ENCODE measurements at regions not wholly inside any gene's neighbourhood (a gene's known extent, or its start where the extent isn't known, plus 50 kb on each side); places are given as distances from the start of the nearest gene placed in this dataset.

DNA sequence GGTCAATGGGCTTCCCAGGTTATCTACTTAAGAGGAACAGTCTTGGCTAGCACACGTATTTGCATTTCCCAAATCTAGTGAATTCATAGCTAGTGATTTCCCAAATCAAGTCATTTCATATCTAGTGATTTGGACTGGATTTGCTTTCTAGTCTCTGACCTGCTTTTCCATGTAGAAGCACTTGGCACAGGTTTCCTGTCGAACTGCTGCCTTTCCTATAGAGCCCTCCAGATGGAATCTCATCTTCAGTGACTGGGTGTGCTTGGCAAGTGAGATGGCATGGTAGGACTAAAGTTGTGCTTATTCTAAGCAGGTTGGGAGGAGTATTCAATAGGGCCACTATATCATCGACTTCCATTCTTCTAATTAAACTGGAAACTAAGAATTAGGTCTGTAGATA, 94.7 kb downstream of the CCNG2 start (continued):
- TF ChIP-seq, protein P1, sequence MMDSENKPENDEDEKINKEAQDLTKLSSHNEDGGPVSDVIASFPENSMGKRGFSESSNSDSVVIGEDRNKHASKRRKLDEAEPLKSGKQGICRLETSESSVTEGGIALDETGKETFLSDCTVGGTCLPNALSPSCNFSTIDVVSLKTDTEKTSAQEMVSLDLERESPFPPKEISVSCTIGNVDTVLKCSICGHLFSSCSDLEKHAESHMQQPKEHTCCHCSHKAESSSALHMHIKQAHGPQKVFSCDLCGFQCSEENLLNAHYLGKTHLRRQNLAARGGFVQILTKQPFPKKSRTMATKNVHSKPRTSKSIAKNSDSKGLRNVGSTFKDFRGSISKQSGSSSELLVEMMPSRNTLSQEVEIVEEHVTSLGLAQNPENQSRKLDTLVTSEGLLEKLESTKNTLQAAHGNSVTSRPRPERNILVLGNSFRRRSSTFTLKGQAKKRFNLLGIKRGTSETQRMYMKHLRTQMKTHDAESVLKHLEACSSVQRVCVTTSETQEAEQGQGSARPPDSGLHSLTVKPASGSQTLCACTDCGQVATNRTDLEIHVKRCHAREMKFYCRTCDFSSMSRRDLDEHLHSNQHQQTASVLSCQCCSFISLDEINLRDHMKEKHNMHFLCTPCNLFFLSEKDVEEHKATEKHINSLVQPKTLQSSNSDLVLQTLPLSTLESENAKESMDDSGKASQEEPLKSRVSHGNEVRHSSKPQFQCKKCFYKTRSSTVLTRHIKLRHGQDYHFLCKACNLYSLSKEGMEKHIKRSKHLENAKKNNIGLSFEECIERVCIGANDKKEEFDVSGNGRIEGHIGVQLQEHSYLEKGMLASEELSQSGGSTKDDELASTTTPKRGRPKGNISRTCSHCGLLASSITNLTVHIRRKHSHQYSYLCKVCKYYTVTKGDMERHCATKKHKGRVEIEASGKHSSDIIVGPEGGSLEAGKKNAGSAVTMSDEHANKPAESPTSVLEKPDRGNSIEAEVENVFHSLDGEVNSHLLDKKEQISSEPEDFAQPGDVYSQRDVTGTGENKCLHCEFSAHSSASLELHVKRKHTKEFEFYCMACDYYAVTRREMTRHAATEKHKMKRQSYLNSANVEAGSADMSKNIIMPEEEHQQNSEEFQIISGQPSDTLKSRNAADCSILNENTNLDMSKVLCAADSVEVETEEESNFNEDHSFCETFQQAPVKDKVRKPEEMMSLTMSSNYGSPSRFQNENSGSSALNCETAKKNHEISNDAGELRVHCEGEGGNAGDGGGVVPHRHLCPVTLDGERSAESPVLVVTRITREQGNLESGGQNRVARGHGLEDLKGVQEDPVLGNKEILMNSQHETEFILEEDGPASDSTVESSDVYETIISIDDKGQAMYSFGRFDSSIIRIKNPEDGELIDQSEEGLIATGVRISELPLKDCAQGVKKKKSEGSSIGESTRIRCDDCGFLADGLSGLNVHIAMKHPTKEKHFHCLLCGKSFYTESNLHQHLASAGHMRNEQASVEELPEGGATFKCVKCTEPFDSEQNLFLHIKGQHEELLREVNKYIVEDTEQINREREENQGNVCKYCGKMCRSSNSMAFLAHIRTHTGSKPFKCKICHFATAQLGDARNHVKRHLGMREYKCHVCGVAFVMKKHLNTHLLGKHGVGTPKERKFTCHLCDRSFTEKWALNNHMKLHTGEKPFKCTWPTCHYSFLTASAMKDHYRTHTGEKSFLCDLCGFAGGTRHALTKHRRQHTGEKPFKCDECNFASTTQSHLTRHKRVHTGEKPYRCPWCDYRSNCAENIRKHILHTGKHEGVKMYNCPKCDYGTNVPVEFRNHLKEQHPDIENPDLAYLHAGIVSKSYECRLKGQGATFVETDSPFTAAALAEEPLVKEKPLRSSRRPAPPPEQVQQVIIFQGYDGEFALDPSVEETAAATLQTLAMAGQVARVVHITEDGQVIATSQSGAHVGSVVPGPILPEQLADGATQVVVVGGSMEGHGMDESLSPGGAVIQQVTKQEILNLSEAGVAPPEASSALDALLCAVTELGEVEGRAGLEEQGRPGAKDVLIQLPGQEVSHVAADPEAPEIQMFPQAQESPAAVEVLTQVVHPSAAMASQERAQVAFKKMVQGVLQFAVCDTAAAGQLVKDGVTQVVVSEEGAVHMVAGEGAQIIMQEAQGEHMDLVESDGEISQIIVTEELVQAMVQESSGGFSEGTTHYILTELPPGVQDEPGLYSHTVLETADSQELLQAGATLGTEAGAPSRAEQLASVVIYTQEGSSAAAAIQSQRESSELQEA (CRISPR knock-in tag; IDR thresholded peaks at IDR 0.05; ENCODE audit: not compliant biosample characterization): no peak
- TF ChIP-seq ZNF230 (CRISPR knock-in tag; IDR thresholded peaks at IDR 0.05): no peak
- TF ChIP-seq, protein P2, sequence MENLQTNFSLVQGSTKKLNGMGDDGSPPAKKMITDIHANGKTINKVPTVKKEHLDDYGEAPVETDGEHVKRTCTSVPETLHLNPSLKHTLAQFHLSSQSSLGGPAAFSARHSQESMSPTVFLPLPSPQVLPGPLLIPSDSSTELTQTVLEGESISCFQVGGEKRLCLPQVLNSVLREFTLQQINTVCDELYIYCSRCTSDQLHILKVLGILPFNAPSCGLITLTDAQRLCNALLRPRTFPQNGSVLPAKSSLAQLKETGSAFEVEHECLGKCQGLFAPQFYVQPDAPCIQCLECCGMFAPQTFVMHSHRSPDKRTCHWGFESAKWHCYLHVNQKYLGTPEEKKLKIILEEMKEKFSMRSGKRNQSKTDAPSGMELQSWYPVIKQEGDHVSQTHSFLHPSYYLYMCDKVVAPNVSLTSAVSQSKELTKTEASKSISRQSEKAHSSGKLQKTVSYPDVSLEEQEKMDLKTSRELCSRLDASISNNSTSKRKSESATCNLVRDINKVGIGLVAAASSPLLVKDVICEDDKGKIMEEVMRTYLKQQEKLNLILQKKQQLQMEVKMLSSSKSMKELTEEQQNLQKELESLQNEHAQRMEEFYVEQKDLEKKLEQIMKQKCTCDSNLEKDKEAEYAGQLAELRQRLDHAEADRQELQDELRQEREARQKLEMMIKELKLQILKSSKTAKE (CRISPR knock-in tag; IDR thresholded peaks at IDR 0.05; ENCODE audit: borderline replicate concordance): no peak

Data from HepG2 (cell line).